RWPE2 (cell line): ENCODE measurements at regions not wholly inside any gene's neighbourhood (a gene's known extent, or its start where the extent isn't known, plus 50 kb on each side); places are given as distances from the start of the nearest gene placed in this dataset.

Source experiments
- ATAC-seq: fragments of 200-7000 bp; cut with Tn5 transposase; 3 replicates; pipeline ENCODE4 v1.9.1; 2021; ENCODE audit warnings: low read depth
- DNase-seq: peaks from one replicate; pipeline ENCODE4 v3.0.0-alpha.2; 2020; ENCODE audit warnings: low spot score
- H3K27ac ChIP-seq: fragments of 450-650 bp; 2 replicates; pipeline ENCODE4 v1.5.1; 2017; ENCODE audit warnings: mild to moderate bottlenecking; ENCODE audit not compliant: poor library complexity, severe bottlenecking
- H3K27me3 ChIP-seq: fragments of 250-450 bp; sonication (Bioruptor Pico); 2 replicates; pipeline ENCODE4 v1.5.1; 2021; ENCODE audit warnings: mild to moderate bottlenecking, moderate library complexity; ENCODE audit not compliant: insufficient read depth, poor library complexity, severe bottlenecking
- H3K36me3 ChIP-seq: fragments of 250-450 bp; sonication (Bioruptor Pico); 2 replicates; pipeline ENCODE4 v1.5.1; 2020; ENCODE audit warnings: low read depth, mild to moderate bottlenecking, moderate library complexity
- H3K4me1 ChIP-seq: fragments of 250-450 bp; sonication (Bioruptor Pico); 2 replicates; pipeline ENCODE4 v1.5.1; 2021; ENCODE audit warnings: mild to moderate bottlenecking, moderate library complexity; ENCODE audit not compliant: insufficient read depth, poor library complexity, severe bottlenecking
- H3K4me3 ChIP-seq: fragments of 250-450 bp; sonication (Bioruptor Pico); 2 replicates; pipeline ENCODE4 v1.5.1; 2021; ENCODE audit warnings: mild to moderate bottlenecking, moderate library complexity; ENCODE audit not compliant: severe bottlenecking
- H3K9me3 ChIP-seq: fragments of 250-450 bp; sonication (Bioruptor Pico); 2 replicates; pipeline ENCODE4 v1.5.1; 2021; ENCODE audit warnings: mild to moderate bottlenecking, moderate library complexity; ENCODE audit not compliant: severe bottlenecking
- CTCF ChIP-seq: fragments of 450-650 bp; IDR thresholded peaks from one replicate; pipeline ENCODE4 v1.5.1; 2017; ENCODE audit warnings: mild to moderate bottlenecking, moderate library complexity; ENCODE audit not compliant: poor library complexity, severe bottlenecking

- Histone ChIP-seq H3K27ac (no peak overlapping the region), H3K27me3 (no peaks in the 10 kb centered on the region), H3K4me3 (no peak overlapping the region), H3K4me1 (no peaks in the 10 kb centered on the region), H3K36me3 (no peaks in the 10 kb centered on the region), H3K9me3 (no peaks in the 10 kb centered on the region)
- ATAC-seq (no peak), DNase-seq (no peak)
- no peak for TF ChIP-seq CTCF
Measured at GRCh38 chrX:39839371-39839770, 258.4 kb downstream of the BCOR start.

- DNase-seq (no peak), ATAC-seq (no peak)
- no peak for TF ChIP-seq CTCF
- H3K27ac ChIP-seq = no peak overlapping the region
- no peaks in the 10 kb centered on the region for H3K36me3 ChIP-seq
- no peaks in the 10 kb centered on the region for H3K4me1 ChIP-seq
- H3K27me3 ChIP-seq = no peaks in the 10 kb centered on the region
- H3K9me3 ChIP-seq = no peaks in the 10 kb centered on the region
- no peak overlapping the region for H3K4me3 ChIP-seq
Measured at GRCh38 chrX:39840133-39840532, 257.6 kb downstream of the BCOR start.

- Histone ChIP-seq H3K27ac (no peak overlapping the region), H3K4me3 (no peak overlapping the region), H3K9me3 (no peaks in the 10 kb centered on the region), H3K4me1 (no peaks in the 10 kb centered on the region), H3K27me3 (no peaks in the 10 kb centered on the region), H3K36me3 (no peaks in the 10 kb centered on the region)
- DNase-seq = no peak
- no peak for TF ChIP-seq CTCF
- ATAC-seq = no peak
Measured at GRCh38 chrX:39840581-39841093, 257.1 kb downstream of the BCOR start.

GRCh38 chrX:39841604-39842003 lies 256.2 kb downstream of the BCOR start:
- DNase-seq (no peak), ATAC-seq (no peak)
- no peaks in the 10 kb centered on the region for H3K4me1 ChIP-seq
- no peaks in the 10 kb centered on the region for H3K9me3 ChIP-seq
- H3K27ac ChIP-seq = no peak overlapping the region
- no peaks in the 10 kb centered on the region for H3K27me3 ChIP-seq
- no peak overlapping the region for H3K4me3 ChIP-seq
- no peak for TF ChIP-seq CTCF
- H3K36me3 ChIP-seq = no peaks in the 10 kb centered on the region

GRCh38 chrX:39842281-39842973 lies 255.3 kb downstream of the BCOR start:
- no peaks in the 10 kb centered on the region for H3K36me3 ChIP-seq
- no peaks in the 10 kb centered on the region for H3K27me3 ChIP-seq
- no peaks in the 10 kb centered on the region for H3K9me3 ChIP-seq
- H3K4me1 ChIP-seq = no peaks in the 10 kb centered on the region
- no peak overlapping the region for H3K27ac ChIP-seq
- no peak for ATAC-seq
- DNase-seq = no peak
- no peak for TF ChIP-seq CTCF
- no peak overlapping the region for H3K4me3 ChIP-seq
